ENCODE measurements at regions not wholly inside any gene's neighbourhood (a gene's known extent, or its start where the extent isn't known, plus 50 kb on each side); places are given as distances from the start of the nearest gene placed in this dataset.
A peak's percentile ranks its signal among the peaks of the same experiment; 100 is the strongest.

GRCh38 chr3:182180654-182181385, 469.1 kb downstream of the SOX2 start:
- TF ChIP-seq USF2 (IDR thresholded peaks at IDR 0.05; ENCODE audit: borderline replicate concordance, low read depth, low read length) (no peak), JUND (IDR thresholded peaks at IDR 0.05) (no peak), CTCF (IDR thresholded peaks at IDR 0.05) (no peak), EP300 (IDR thresholded peaks at IDR 0.05; ENCODE audit: borderline replicate concordance in 1 of 2, low read depth in 1 of 2, low read length in 1 of 2) (peak in 1 of 2 experiments; percentile 59; a peak in 1 of 4 replicates), POLR2AphosphoS5 (IDR thresholded peaks at IDR 0.05; ENCODE audit: low read depth, low read length) (no peak), TCF12 (IDR thresholded peaks at IDR 0.05) (no peak), FOXJ3 (CRISPR knock-in tag; IDR thresholded peaks at IDR 0.05) (no peak), MAX (IDR thresholded peaks at IDR 0.05; ENCODE audit: low read depth) (no peak), RXRA (IDR thresholded peaks at IDR 0.05; ENCODE audit: borderline replicate concordance, low read depth) (no peak), MEF2A (IDR thresholded peaks at IDR 0.05; ENCODE audit: borderline replicate concordance, low read depth) (no peak)

Measured in SK-N-SH (cell line).